H1 (cell line): ENCODE measurements at regions not wholly inside any gene's neighbourhood (a gene's known extent, or its start where the extent isn't known, plus 50 kb on each side); places are given as distances from the start of the nearest gene placed in this dataset.

ENCODE experiments used
- CTCF ChIA-PET: fragments of 300-600 bp; sonication (Branson Sonifier 250); formaldehyde crosslinking; loops from one replicate; lab custom pipeline; 2021; ENCODE audit not compliant: partially characterized antibody; lab: Charles Lee
- POLR2A ChIA-PET: fragments of 300-600 bp; sonication (Branson Sonifier 250); formaldehyde crosslinking; loops from one replicate; lab custom pipeline; 2021; ENCODE audit warnings: inconsistent platforms; ENCODE audit not compliant: partially characterized antibody; lab: Charles Lee
- DNase-seq, 2 experiments: peaks; one replicate each; pipeline versions ENCODE4 v3.0.0 to v3.0.0-alpha.2; 2010 to 2022; ENCODE audit warnings: low spot score in 2 of 2, low read depth in 1 of 2, mixed read lengths in 1 of 2
- FAIRE-seq: peaks from 2 replicates; lab custom pipeline; 2011; peaks lifted over from hg19 to GRCh38; lab: Jason Lieb, UNC
- H2AFZ ChIP-seq: 2 replicates; pipeline ENCODE4 v1.8.1; 2012; ENCODE audit warnings: low read length, inconsistent platforms
- H2AK5ac ChIP-seq: 2 replicates; pipeline ENCODE4 v1.6.1; 2013; ENCODE audit warnings: low read depth, low read length
- H2BK120ac ChIP-seq: replicated peaks from 2 replicates; pipeline ENCODE3; 2013; ENCODE audit warnings: low read depth, low read length, inconsistent platforms
- H2BK12ac ChIP-seq: 2 replicates; pipeline ENCODE4 v1.6.1; 2013; ENCODE audit warnings: low read depth, low read length
- H2BK15ac ChIP-seq: 2 replicates; pipeline ENCODE4 v1.6.1; 2013; ENCODE audit warnings: low read length
- H2BK20ac ChIP-seq: 2 replicates; pipeline ENCODE4 v1.6.1; 2013; ENCODE audit warnings: low read length
- H2BK5ac ChIP-seq: 2 replicates; pipeline ENCODE4 v1.6.1; 2013; ENCODE audit warnings: low read depth, low read length
- H3K14ac ChIP-seq: 2 replicates; pipeline ENCODE4 v1.6.1; 2013; ENCODE audit warnings: inconsistent platforms; ENCODE audit not compliant: insufficient read length
- H3K18ac ChIP-seq: 2 replicates; pipeline ENCODE4 v1.6.1; 2013; ENCODE audit warnings: low read length; ENCODE audit errors: extremely low read depth
- H3K23ac ChIP-seq: 2 replicates; pipeline ENCODE4 v1.6.1; 2013; ENCODE audit warnings: inconsistent platforms; ENCODE audit not compliant: insufficient read length
- H3K23me2 ChIP-seq: 2 replicates; pipeline ENCODE4 v1.6.1; 2013; ENCODE audit warnings: low read depth, low read length
- H3K27ac ChIP-seq: 2 replicates; pipeline ENCODE4 v1.6.1; 2011; ENCODE audit warnings: low read depth, low read length, inconsistent platforms
- H3K27me3 ChIP-seq, 4 experiments: replicated peaks in 1 of 4; 1 replicate in 1 of 4; 2 replicates in 3 of 4; pipeline versions ENCODE4 v1.6.1 to v1.8.1; 2011 to 2013; ENCODE audit warnings: low read length in 3 of 4, mild to moderate bottlenecking in 3 of 4, inconsistent platforms in 2 of 4, mixed read lengths in 2 of 4, moderate library complexity in 1 of 4; ENCODE audit not compliant: control insufficient read depth in 3 of 4, insufficient read depth in 3 of 4; ENCODE audit errors: extremely low read depth in 1 of 4
- H3K36me3 ChIP-seq, 4 experiments: 2 replicates each; pipeline versions ENCODE4 v1.6.1 to v1.8.1; 2011 to 2013; ENCODE audit warnings: mild to moderate bottlenecking in 4 of 4, low read length in 3 of 4, moderate library complexity in 2 of 4, control low read depth in 1 of 4, inconsistent platforms in 1 of 4; ENCODE audit not compliant: insufficient read depth in 4 of 4, control insufficient read depth in 2 of 4
- H3K4ac ChIP-seq: replicated peaks from 2 replicates; pipeline ENCODE3; 2013; ENCODE audit warnings: low read length, low read depth, mixed read lengths, inconsistent platforms; ENCODE audit not compliant: insufficient read length
- H3K4me1 ChIP-seq, 4 experiments: replicated peaks in 1 of 4; 1 replicate in 1 of 4; 2 replicates in 3 of 4; pipeline versions ENCODE4 v1.6.1 to v1.8.1; 2011 to 2013; ENCODE audit warnings: low read length in 3 of 4, inconsistent platforms in 2 of 4, mixed read lengths in 1 of 4; ENCODE audit not compliant: insufficient read depth in 4 of 4, control insufficient read depth in 3 of 4
- H3K4me2 ChIP-seq, 2 experiments: 2 replicates each; pipeline versions ENCODE4 v1.6.1 to v1.8.1; 2011 to 2013; ENCODE audit warnings: low read depth in 2 of 2, low read length in 2 of 2, control low read depth in 1 of 2, inconsistent platforms in 1 of 2, mild to moderate bottlenecking in 1 of 2; ENCODE audit not compliant: insufficient read depth in 1 of 2
- H3K4me3 ChIP-seq, 4 experiments: fragments of 200-600, 300-600 bp in 1 of 4; sonication (generic), shearing (Covaris generic), sonication (Bioruptor Twin) in 1 of 4; 2 replicates each; pipeline versions ENCODE4 v1.5.1 to v1.8.1; 2011 to 2016; ENCODE audit warnings: low read length in 4 of 4, low read depth in 3 of 4, control low read depth in 2 of 4, inconsistent platforms in 2 of 4, mild to moderate bottlenecking in 2 of 4, mixed read lengths in 1 of 4, moderate library complexity in 1 of 4; ENCODE audit not compliant: insufficient read depth in 2 of 4; ENCODE audit errors: extremely low read depth in 1 of 4
- H3K56ac ChIP-seq: replicated peaks from 2 replicates; pipeline ENCODE3; 2013; ENCODE audit warnings: low read depth, mild to moderate bottlenecking, mixed read lengths, low read length, inconsistent platforms; ENCODE audit not compliant: insufficient read length
- H3K79me1 ChIP-seq: 2 replicates; pipeline ENCODE4 v1.6.1; 2013; ENCODE audit warnings: low read depth, low read length, control low read depth
- H3K79me2 ChIP-seq, 2 experiments: 2 replicates each; pipeline versions ENCODE4 v1.6.1 to v1.8.1; 2012 to 2013; ENCODE audit warnings: low read length in 2 of 2, mild to moderate bottlenecking in 2 of 2, inconsistent platforms in 1 of 2; ENCODE audit not compliant: insufficient read depth in 2 of 2, control insufficient read depth in 1 of 2
- H3K9ac ChIP-seq, 4 experiments: replicated peaks in 1 of 4; 1 replicate in 1 of 4; 2 replicates in 3 of 4; pipeline versions ENCODE4 v1.6.1 to v1.8.1; 2011 to 2013; ENCODE audit warnings: low read depth in 3 of 4, low read length in 3 of 4, control low read depth in 2 of 4, mild to moderate bottlenecking in 2 of 4, moderate library complexity in 2 of 4, inconsistent platforms in 1 of 4; ENCODE audit errors: extremely low read depth in 1 of 4
- H3K9me3 ChIP-seq, 2 experiments: 2 replicates each; pipeline versions ENCODE4 v1.6.1 to v1.8.1; 2012 to 2013; ENCODE audit warnings: mild to moderate bottlenecking in 2 of 2, moderate library complexity in 2 of 2, control low read depth in 1 of 2, inconsistent platforms in 1 of 2, low read depth in 1 of 2, low read length in 1 of 2, mixed read lengths in 1 of 2; ENCODE audit not compliant: insufficient read depth in 2 of 2
- H4K20me1 ChIP-seq, 2 experiments: replicated peaks in 1 of 2; 2 replicates each; pipeline versions ENCODE3 to v1.8.1; 2011 to 2013; ENCODE audit warnings: inconsistent platforms in 2 of 2, low read length in 2 of 2, mild to moderate bottlenecking in 1 of 2; ENCODE audit not compliant: insufficient read depth in 2 of 2, control insufficient read depth in 1 of 2
- H4K5ac ChIP-seq: 2 replicates; pipeline ENCODE4 v1.6.1; 2013; ENCODE audit warnings: low read length, low read depth, mixed read lengths, inconsistent platforms; ENCODE audit not compliant: insufficient read length
- H4K8ac ChIP-seq: 2 replicates; pipeline ENCODE4 v1.8.0; 2013; ENCODE audit warnings: mild to moderate bottlenecking, moderate library complexity, low read length, inconsistent platforms; ENCODE audit not compliant: insufficient read depth; ENCODE audit errors: extremely low read depth
- H4K91ac ChIP-seq: replicated peaks from 2 replicates; pipeline ENCODE3; 2013; ENCODE audit warnings: low read length, mixed read lengths, inconsistent platforms; ENCODE audit not compliant: insufficient read length
- ATF3 ChIP-seq: IDR thresholded peaks from 2 replicates; pipeline ENCODE4 v1.6.1; 2011; ENCODE audit warnings: low read depth, mild to moderate bottlenecking, low read length; ENCODE audit not compliant: insufficient read depth
- BRCA1 ChIP-seq: IDR thresholded peaks from 2 replicates; pipeline ENCODE4 v1.6.1; 2012; ENCODE audit warnings: low read depth, low read length, improper control_type of control experiment
- CBX8 ChIP-seq: fragments of 300-800, 300-1000 bp; sonication (generic); IDR thresholded peaks from 2 replicates; pipeline ENCODE4 v1.7.1; 2016; ENCODE audit warnings: low read depth, low read length, borderline replicate concordance
- CEBPB ChIP-seq: IDR thresholded peaks from 2 replicates; pipeline ENCODE4 v1.6.1; 2012; ENCODE audit warnings: low read depth, low read length
- CHD1 ChIP-seq: IDR thresholded peaks from 2 replicates; pipeline ENCODE4 v1.6.1; 2012; ENCODE audit warnings: low read depth, low read length, improper control_type of control experiment
- CHD2 ChIP-seq: IDR thresholded peaks from 2 replicates; pipeline ENCODE4 v1.6.1; 2012; ENCODE audit warnings: low read length, improper control_type of control experiment
- E2F6 ChIP-seq: IDR thresholded peaks from 2 replicates; pipeline ENCODE4 v1.6.1; 2012; ENCODE audit warnings: inconsistent platforms
- EP300 ChIP-seq, 2 experiments: IDR thresholded peaks; 1 replicate in 1 of 2; 2 replicates in 1 of 2; pipeline ENCODE4 v1.6.1; 2011 to 2012; ENCODE audit warnings: low read depth in 2 of 2, low read length in 2 of 2, mild to moderate bottlenecking in 2 of 2, borderline replicate concordance in 1 of 2, inconsistent platforms in 1 of 2, moderate library complexity in 1 of 2
- KDM4A ChIP-seq: IDR thresholded peaks from one replicate; pipeline ENCODE4 v1.7.1; 2012; ENCODE audit warnings: low read depth, mild to moderate bottlenecking, moderate library complexity, low read length, inconsistent platforms; ENCODE audit not compliant: severe bottlenecking
- RBBP5 ChIP-seq: IDR thresholded peaks from 2 replicates; pipeline ENCODE4 v1.7.1; 2012; ENCODE audit warnings: low read depth, mild to moderate bottlenecking, inconsistent platforms, low read length, moderate library complexity, borderline replicate concordance
- SAP30 ChIP-seq: fragments of 300-600 bp; sonication (generic); IDR thresholded peaks from 2 replicates; pipeline ENCODE4 v1.7.1; 2012; ENCODE audit warnings: low read length, moderate library complexity, mild to moderate bottlenecking, inconsistent platforms; ENCODE audit not compliant: insufficient read depth, insufficient replicate concordance
- TAF1 ChIP-seq: IDR thresholded peaks from 2 replicates; pipeline ENCODE4 v1.6.1; 2011; ENCODE audit warnings: mild to moderate bottlenecking, low read depth, low read length
- TAF7 ChIP-seq: optimal IDR thresholded peaks from 2 replicates; pipeline ENCODE3; 2011; ENCODE audit warnings: low read depth, mild to moderate bottlenecking, inconsistent platforms, low read length, moderate library complexity, borderline replicate concordance
- WGBS, 2 experiments: shearing (Covaris generic) in 1 of 2; methylation state at CpG; one replicate each; pipeline versions ENCODE4 v1.1.6 to v1.1.7; 2013 to 2015; ENCODE audit warnings: low lambda C conversion rate in 2 of 2, mixed read lengths in 2 of 2, inconsistent platforms in 1 of 2, low coverage in 1 of 2, missing lambda C conversion rate in 1 of 2; ENCODE audit not compliant: insufficient replicate concordance in 2 of 2, insufficient coverage in 1 of 2, insufficient read length in 1 of 2; ENCODE audit errors: extremely low coverage in 1 of 2, missing lambda C conversion rate in 1 of 2; 5-methylcytosine and 5-hydroxymethylcytosine counted together

GRCh38 chr6:17032590-17032987 lies 69.3 kb upstream of the STMND1 start:
- Histone ChIP-seq H3K18ac (no peak overlapping the region), H4K91ac (no peak overlapping the region), H3K27me3 (no peaks in the 10 kb centered on the region), H3K9ac (no peak overlapping the region), H3K23me2 (no peaks in the 10 kb centered on the region), H2BK5ac (no peak overlapping the region), H3K27ac (no peak overlapping the region), H4K20me1 (no peaks in the 10 kb centered on the region), H3K4me1 (peaks cover 0 to 4% (median 0%) of the 10 kb centered on the region in 4 experiments; a peak in 2 of 7 replicates), H2BK12ac (no peak overlapping the region), H3K23ac (no peak overlapping the region), H2AK5ac (no peak overlapping the region), H4K8ac (no peak overlapping the region), H3K4me3 (no peak overlapping the region), H3K79me2 (no peaks in the 10 kb centered on the region), H4K5ac (no peak overlapping the region), H3K4ac (no peak overlapping the region), H2BK15ac (no peak overlapping the region), H3K4me2 (no peak overlapping the region), H3K36me3 (no peaks in the 10 kb centered on the region; a peak in 1 of 8 replicates), H2BK20ac (no peak overlapping the region), H2AFZ (no peak overlapping the region), H3K14ac (no peak overlapping the region), H3K9me3 (0 out of 4 replicates have a peak, but pooled peaks cover 4 to 5% of the 10 kb centered on the region in 2 experiments), H3K79me1 (no peaks in the 10 kb centered on the region), H3K56ac (no peak overlapping the region), H2BK120ac (no peak overlapping the region)
- WGBS, 2 experiments, result 89% methylated on average over 3 of the region's 3 CpGs; no CpG with 5 or more reads in 1 of the 2 experiments
- CTCF ChIA-PET, result interaction anchor here (0.5 kb wide), 1 partner anchor 135 kb away, joined by 3 read pairs; no protein-coding TSS in a partner anchor
- FAIRE-seq, result no peak
- POLR2A ChIA-PET, result no interaction called here
- no peak for DNase-seq
- TF ChIP-seq CEBPB, result no peak
- no peak for TF ChIP-seq BRCA1
- TF ChIP-seq ATF3, result no peak
- no peak for TF ChIP-seq SAP30
- no peak for TF ChIP-seq EP300 (IDR thresholded peaks at IDR 0.05; ENCODE audit: borderline replicate concordance in 1 of 2, low read depth in 2 of 2, low read length in 2 of 2)
- no peak for TF ChIP-seq TAF1
- no peak for TF ChIP-seq CHD1
- TF ChIP-seq RBBP5, result no peak
- TF ChIP-seq KDM4A, result no peak
- no peak for TF ChIP-seq E2F6
- no peak for TF ChIP-seq CBX8
- TF ChIP-seq TAF7, result no peak
- TF ChIP-seq CHD2, result no peak
